GM21515 (cell line): ENCODE measurements at regions not wholly inside any gene's neighbourhood (a gene's known extent, or its start where the extent isn't known, plus 50 kb on each side); places are given as distances from the start of the nearest gene placed in this dataset.
"Not testable (repeated sequence)": the region's sequence is repeated elsewhere in the genome, so short reads cannot be mapped to it uniquely, and the experiment has no call there.

Source experiments
- ATAC-seq: cut with Tn5 transposase; IDR thresholded peaks from one replicate; pipeline ENCODE4 v1.9.1; 2021; ENCODE audit not compliant: unreplicated experiment

DNA sequence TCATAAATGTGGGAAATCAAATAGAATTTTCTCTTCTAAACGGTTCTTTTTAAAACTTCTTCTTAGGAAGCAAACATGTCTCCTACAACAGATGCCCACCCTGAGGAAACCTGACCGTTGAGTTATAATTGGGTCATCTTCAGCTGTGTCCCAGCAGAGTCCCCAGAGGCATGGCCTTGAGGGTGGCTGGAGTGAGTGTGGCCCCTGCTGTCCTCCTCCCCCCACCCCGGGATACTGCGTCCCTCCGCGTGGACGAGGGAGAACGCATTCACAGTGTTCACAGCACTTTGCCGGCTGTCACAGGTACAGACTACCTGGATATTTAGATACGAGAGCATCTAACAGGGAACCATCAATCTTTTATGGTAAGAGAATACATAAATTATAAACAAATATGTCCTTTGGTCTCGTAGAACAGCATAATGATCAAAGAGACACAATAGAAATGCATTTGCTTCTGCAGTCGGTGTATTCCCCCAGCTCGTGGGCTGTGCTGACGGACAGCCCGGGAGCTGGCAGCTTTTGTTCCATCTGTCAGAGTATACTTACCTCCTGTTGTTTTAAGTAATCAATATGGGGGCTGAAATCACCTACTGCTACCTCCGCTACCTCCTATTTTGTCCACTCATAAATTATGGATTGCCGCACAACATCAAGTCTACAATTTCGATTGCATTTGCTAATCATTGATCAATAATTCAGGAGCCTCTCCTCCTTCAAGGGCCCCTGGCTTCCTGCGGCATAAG lies 214.7 kb downstream of the IRX2 start:
- ATAC-seq, result no peak

DNA sequence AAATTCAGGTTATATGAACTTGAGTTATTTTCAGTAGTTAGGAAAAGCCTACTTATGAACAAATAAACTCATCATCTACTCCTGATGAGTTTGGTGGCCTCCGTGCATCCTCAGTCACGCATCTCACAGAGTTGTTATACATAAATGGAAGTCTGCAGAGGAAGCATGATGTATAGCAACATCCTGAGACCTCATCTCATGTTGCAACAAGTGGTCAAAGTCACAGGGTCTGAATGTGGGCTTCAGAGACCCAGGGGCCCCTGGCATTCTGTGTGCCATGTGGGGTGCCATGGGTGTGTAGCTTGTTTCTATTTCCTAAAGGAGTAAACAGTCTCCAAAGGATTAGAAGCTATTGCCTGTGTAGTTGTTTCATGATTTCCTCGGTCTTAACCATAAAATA lies 216.5 kb downstream of the IRX2 start:
- ATAC-seq, result no peak

DNA sequence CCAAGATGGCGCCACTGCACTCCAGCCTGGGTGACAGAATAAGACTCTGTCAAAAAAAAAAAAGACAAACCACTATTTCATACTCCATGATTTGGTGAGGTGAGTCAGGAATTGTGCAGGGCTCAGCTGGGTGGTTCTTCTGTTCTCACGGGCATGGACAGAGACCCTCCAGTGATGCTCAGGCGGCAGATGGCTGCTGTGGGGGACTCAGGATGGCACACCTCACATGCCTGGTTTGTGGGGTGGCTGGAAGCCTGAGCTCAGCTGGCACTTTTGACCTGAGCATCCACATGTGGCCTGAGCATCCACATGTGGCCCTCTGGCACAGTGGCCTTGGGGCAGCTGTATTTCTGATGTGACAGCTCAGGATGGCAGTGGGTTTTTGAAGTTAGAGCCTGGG lies 217.2 kb downstream of the IRX2 start:
- no peak for ATAC-seq

- ATAC-seq, result not testable (repeated sequence)
These were observed 217.6 kb downstream of the IRX2 start for GRCh38 chr5:2533848-2534247.

- ATAC-seq, result no peak
These were observed 218.7 kb downstream of the IRX2 start for GRCh38 chr5:2532809-2533208.

DNA sequence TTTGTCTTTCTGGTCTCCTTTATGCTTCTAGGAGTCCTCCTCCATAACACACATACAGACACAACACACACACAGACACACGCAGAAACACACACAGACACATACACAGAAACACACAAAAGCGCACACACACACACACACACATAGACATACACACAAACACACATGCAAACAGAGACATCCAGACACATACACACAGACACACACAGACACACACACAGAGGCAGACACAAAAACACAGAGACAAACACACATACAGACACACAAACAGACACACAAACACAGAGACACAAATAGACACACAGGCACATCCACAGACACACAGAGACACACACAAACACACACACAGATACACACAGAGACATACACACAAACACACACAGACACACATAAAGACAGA lies 220.2 kb downstream of the IRX2 start:
- no peak for ATAC-seq

GRCh38 chr5:2530609-2531008 lies 220.9 kb downstream of the IRX2 start:
- no peak for ATAC-seq

DNA sequence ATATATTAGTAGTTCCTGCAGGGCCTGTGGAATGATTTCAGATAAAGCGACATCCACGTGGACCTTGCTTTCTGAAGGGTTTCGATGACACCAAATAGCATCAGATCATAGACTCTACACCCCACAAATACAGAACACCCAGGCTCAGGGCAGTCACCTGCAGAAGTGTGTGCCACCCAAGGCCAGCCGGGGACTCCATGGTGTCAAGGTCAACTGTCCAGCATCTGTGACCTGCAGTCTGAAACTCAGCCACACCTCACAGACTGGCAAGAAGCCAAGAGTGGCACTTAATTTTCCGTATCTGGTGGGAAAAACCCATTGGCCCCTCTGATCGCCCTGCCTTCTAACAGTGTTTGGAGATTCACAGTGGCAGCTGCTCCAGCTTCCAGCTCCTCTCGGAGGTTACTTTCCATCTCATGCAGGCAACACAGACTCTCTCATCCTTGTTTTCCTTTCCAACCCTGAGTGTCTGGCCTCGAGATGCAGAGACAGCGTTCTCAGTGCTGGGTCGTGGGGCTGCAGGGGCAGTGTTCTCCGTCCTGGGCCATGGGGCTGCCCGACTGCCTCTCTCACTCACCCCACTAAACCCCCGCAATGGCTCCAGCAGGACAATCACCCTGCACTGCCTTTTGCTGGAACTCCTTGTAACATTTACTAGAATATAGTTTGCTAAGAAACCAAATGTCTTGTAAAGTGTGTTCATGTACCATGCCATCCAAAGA lies 221.9 kb downstream of the IRX2 start:
- no peak for ATAC-seq

GRCh38 chr5:2525351-2525750 lies 226.1 kb downstream of the IRX2 start:
- ATAC-seq, result no peak

GRCh38 chr5:2524620-2525019 lies 226.9 kb downstream of the IRX2 start:
- no peak for ATAC-seq

DNA sequence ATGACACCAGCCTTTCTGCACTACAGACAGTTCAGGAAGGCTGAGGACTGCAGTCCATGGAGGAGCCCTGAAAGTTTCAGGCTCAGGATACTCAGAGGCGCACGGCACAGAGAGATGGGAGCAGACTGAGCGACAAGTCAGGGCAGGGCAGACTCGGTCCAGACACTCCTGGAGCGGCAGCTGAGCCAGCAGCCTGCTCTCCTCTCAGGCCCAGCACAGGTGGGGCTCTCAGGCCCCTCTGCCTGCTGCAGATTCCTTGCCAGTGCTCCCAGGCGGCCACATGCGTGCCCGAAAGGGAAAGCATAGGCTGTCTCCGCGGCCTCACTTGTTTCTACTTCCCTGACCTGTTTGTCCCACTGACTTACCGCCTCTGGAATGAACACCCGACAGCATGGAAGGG lies 228.3 kb downstream of the IRX2 start:
- ATAC-seq, result no peak

DNA sequence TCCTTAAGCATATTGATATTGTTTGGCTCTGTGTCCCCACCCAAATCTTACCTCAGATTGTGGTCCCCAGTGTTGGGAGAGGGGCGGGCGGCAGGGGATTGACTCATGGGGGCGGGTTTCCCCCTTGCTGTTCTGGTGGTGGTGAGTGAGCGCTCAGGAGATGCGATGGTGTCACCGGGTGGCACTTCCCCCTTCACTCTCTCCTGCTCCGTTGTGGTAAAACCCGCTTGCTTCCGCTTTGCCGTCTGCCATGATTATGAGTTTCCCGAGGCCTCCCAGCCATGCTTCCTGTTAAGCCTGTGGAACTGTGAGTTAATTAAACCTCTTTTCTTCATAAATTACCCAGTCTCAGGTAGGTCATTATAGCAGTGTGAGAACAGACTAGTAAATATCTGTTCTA lies 229.1 kb downstream of the IRX2 start:
- ATAC-seq, result no peak

DNA sequence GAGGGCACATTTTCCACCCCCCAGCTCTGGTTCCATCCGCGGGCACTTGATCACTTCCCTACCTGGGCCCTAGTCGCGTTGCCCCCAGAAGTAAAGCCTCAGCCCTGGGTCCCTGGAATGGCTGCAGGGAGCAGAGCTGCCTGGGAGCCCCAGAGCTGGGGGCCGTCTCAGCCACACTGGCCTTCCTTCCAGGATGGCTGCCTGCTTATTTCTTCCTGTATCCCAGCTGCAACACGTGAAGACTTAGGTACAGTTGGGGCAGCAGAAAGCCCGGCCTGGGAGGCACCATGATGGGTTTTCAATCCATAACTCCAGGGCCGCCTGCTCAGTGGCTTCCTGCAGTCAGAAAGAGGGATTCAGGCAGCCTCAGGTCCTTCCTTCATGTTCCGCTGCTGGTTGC lies 232.3 kb downstream of the IRX2 start:
- no peak for ATAC-seq

- no peak for ATAC-seq
These were observed 234.0 kb downstream of the IRX2 start for GRCh38 chr5:2517451-2517850.

GRCh38 chr5:2515180-2515764 lies 236.2 kb downstream of the IRX2 start:
- no peak for ATAC-seq

- no peak for ATAC-seq
These were observed 237.0 kb downstream of the IRX2 start for GRCh38 chr5:2514484-2514883.

- no peak for ATAC-seq
These were observed 239.8 kb downstream of the IRX2 start for GRCh38 chr5:2511706-2512105.

DNA sequence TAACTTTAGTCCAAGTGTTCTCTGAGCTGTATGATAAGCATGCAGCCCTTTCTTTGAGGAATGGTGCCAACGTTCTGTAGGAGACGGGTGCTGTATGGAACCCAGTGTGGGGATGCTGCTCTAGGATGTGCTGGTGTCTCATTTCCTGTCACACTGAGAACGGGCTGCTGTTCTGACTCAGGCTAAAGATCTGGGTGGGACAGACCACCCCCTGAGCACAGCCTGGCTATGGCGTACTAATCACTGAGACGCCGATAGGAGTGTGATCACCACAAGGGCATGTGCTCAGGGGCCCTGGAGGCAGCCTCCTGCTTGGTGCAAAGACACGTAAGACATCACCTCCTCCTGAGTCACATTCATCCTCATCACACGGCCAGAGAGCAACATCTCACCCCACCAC lies 240.4 kb downstream of the IRX2 start:
- no peak for ATAC-seq

GRCh38 chr5:2509527-2509926 lies 241.9 kb downstream of the IRX2 start:
- no peak for ATAC-seq

GRCh38 chr5:2508514-2508913 lies 243.0 kb downstream of the IRX2 start:
- no peak for ATAC-seq

DNA sequence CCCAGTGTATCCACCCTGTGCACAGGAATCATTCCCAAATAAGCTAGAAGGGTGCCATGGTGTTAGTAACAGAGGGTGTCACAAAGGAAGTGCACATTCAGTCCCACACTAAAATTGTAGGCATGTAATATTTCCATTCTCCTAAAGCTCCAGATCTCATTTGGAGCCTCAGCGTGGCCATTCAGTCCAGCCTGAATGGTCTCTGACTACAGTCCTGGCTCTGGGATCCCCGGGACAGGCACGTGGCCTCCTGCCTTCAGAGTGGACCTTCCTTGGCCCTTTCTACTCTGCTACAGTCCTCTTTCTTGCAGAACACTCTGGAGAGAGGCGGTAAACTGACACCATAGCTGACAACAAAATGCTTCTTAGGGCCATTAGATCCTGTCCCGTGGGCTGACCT lies 243.9 kb downstream of the IRX2 start:
- no peak for ATAC-seq

DNA sequence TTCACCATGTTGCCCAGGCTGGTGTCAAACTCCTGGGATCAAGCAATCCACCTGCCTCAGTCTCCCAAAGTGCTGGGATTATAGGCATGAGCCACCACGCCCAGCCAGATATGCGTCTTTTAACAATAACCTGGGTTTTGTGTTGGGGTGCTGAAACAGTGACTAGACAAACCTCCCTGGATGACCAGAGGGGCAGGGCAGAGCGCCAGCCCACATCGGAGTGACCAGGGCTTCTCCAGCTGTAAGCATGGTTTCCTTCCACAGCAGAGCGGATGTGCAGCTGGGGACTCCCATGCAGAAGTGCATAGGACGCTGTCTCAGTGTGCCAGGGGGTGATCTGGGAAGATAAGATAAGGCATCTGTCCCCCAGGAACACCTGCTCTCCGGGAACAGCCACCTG lies 244.9 kb downstream of the IRX2 start:
- ATAC-seq, result no peak
